ENCODE measurements at regions not wholly inside any gene's neighbourhood (a gene's known extent, or its start where the extent isn't known, plus 50 kb on each side); places are given as distances from the start of the nearest gene placed in this dataset.

- H3K4me3 ChIP-seq: no peak overlapping the region
- H3K9ac ChIP-seq (ENCODE audit: insufficient read depth in 1 of 2, low read depth in 2 of 2, low read length in 2 of 2): no peak overlapping the region
- in situ Hi-C loops (cut with MboI) (no loop called here), intact Hi-C loops (cut with micrococcal nuclease) (no loop called here)
- no peak overlapping the region for H3K27ac ChIP-seq (ENCODE audit: extremely low read depth, low read depth, low read length)
- no peaks in the 10 kb centered on the region for H3K9me3 ChIP-seq (replicated peaks; ENCODE audit: control insufficient read depth, insufficient read depth, low read depth, low read length)
- BruUV-seq (replicated peaks): no TSS peak
- no peak for DNase-seq (ENCODE audit: extremely low read depth in 1 of 4, low spot score in 3 of 4)
- H4K20me1 ChIP-seq (replicated peaks; ENCODE audit: control insufficient read depth, insufficient read depth, low read length): no peaks in the 10 kb centered on the region
- H2AFZ ChIP-seq (ENCODE audit: low read depth, low read length): no peak overlapping the region
- peaks cover 9% of the 10 kb centered on the region; the same call in 2 of the 3 replicates for H3K79me2 ChIP-seq (ENCODE audit: control insufficient read depth, insufficient read depth, low read length)
- FAIRE-seq: no peak
- no peak for ATAC-seq
- WGBS (ENCODE audit: insufficient coverage, low coverage, missing lambda C conversion rate): 26% methylated on average over 10 of the region's 10 CpGs
- peaks cover 14% of the 10 kb centered on the region; the same call in 2 of the 3 replicates for H3K36me3 ChIP-seq (ENCODE audit: control insufficient read depth, insufficient read depth, low read length)
- H3K27me3 ChIP-seq (ENCODE audit: control insufficient read depth in 2 of 2, insufficient read depth in 2 of 2, low read length in 2 of 2): no peaks in the 10 kb centered on the region
- ChIA-PET POLR2A (no interaction called here), CTCF (ENCODE audit: low intra/inter-chr PET ratio) (no interaction called here)
- no peaks in the 10 kb centered on the region for H3K9me1 ChIP-seq (ENCODE audit: control insufficient read depth, insufficient read depth, low read length)
- no peak for TF ChIP-seq ZNF507 (tag; conservative IDR thresholded peaks at IDR 0.05)
- no peak for TF ChIP-seq MCM3 (IDR thresholded peaks at IDR 0.05)
- TF ChIP-seq HINFP (tag; conservative IDR thresholded peaks at IDR 0.05; ENCODE audit: low read depth): no peak
- TF ChIP-seq MTA3 (IDR thresholded peaks at IDR 0.05; ENCODE audit: borderline replicate concordance): no peak
- no peak for TF ChIP-seq ZNF830 (CRISPR knock-in tag; IDR thresholded peaks at IDR 0.05)
- no peak for TF ChIP-seq YBX1 (IDR thresholded peaks at IDR 0.05)
- no peak for TF ChIP-seq ZNF785 (CRISPR knock-in tag; IDR thresholded peaks at IDR 0.05)
- no peak for TF ChIP-seq E2F1 (CRISPR knock-in tag; IDR thresholded peaks at IDR 0.05)
- TF ChIP-seq FOXO4 (CRISPR knock-in tag; IDR thresholded peaks at IDR 0.05): no peak
- TF ChIP-seq CREB3 (tag; conservative IDR thresholded peaks at IDR 0.05; ENCODE audit: low read depth): no peak
- TF ChIP-seq ZNF639 (CRISPR knock-in tag; conservative IDR thresholded peaks at IDR 0.05 in 1 of 2, IDR thresholded peaks at IDR 0.05 in 1 of 2): no peak
- no peak for TF ChIP-seq PPARD (CRISPR knock-in tag; IDR thresholded peaks at IDR 0.05)
- no peak overlapping the region for H3K4me2 ChIP-seq (ENCODE audit: insufficient read depth, low read length)
- H3K4me1 ChIP-seq (replicated peaks in 1 of 2; ENCODE audit: control insufficient read depth in 2 of 2, insufficient read depth in 2 of 2, low read length in 2 of 2): no peaks in the 10 kb centered on the region
Measured at GRCh38 chr4:23036921-23037495, 344.3 kb downstream of the GBA3 start.

Data from K562 (cell line).